BE2C (cell line): ENCODE measurements at regions not wholly inside any gene's neighbourhood (a gene's known extent, or its start where the extent isn't known, plus 50 kb on each side); places are given as distances from the start of the nearest gene placed in this dataset.

ENCODE experiments used
- DNase-seq: peaks from one replicate; pipeline ENCODE4 v3.0.0-alpha.2; 2020
- H3K27me3 ChIP-seq: fragments of 250-450 bp; sonication (Bioruptor Pico); 2 replicates; pipeline ENCODE4 v1.5.1; 2020; ENCODE audit warnings: mild to moderate bottlenecking
- H3K36me3 ChIP-seq: fragments of 250-450 bp; sonication (Bioruptor Pico); 2 replicates; pipeline ENCODE4 v1.5.1; 2020; ENCODE audit warnings: mild to moderate bottlenecking
- H3K4me1 ChIP-seq: fragments of 250-450 bp; sonication (Bioruptor Pico); 2 replicates; pipeline ENCODE4 v1.5.1; 2020
- H3K4me3 ChIP-seq: 2 replicates; pipeline ENCODE4 v1.5.1; 2011; ENCODE audit warnings: low read depth, low read length
- H3K9me3 ChIP-seq: fragments of 250-450 bp; sonication (Bioruptor Pico); 2 replicates; pipeline ENCODE4 v1.5.1; 2020
- TF ChIP-seq, protein P1 (sequence below): IDR thresholded peaks from 2 replicates; pipeline ENCODE4 v1.5.1; 2012; ENCODE audit warnings: mild to moderate bottlenecking, low read depth, low read length

GRCh38 chr6:167671977-167672687 lies 154.6 kb upstream of the AFDN start:
- no peaks in the 10 kb centered on the region for H3K4me1 ChIP-seq
- H3K27me3 ChIP-seq: peaks cover 3% of the 10 kb centered on the region
- peaks cover 7% of the 10 kb centered on the region; the same call in 1 of the 2 replicates for H3K9me3 ChIP-seq
- no peak for DNase-seq
- TF ChIP-seq, protein P1, sequence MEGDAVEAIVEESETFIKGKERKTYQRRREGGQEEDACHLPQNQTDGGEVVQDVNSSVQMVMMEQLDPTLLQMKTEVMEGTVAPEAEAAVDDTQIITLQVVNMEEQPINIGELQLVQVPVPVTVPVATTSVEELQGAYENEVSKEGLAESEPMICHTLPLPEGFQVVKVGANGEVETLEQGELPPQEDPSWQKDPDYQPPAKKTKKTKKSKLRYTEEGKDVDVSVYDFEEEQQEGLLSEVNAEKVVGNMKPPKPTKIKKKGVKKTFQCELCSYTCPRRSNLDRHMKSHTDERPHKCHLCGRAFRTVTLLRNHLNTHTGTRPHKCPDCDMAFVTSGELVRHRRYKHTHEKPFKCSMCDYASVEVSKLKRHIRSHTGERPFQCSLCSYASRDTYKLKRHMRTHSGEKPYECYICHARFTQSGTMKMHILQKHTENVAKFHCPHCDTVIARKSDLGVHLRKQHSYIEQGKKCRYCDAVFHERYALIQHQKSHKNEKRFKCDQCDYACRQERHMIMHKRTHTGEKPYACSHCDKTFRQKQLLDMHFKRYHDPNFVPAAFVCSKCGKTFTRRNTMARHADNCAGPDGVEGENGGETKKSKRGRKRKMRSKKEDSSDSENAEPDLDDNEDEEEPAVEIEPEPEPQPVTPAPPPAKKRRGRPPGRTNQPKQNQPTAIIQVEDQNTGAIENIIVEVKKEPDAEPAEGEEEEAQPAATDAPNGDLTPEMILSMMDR: no peak
- H3K4me3 ChIP-seq: no peak overlapping the region
- no peaks in the 10 kb centered on the region for H3K36me3 ChIP-seq

DNA sequence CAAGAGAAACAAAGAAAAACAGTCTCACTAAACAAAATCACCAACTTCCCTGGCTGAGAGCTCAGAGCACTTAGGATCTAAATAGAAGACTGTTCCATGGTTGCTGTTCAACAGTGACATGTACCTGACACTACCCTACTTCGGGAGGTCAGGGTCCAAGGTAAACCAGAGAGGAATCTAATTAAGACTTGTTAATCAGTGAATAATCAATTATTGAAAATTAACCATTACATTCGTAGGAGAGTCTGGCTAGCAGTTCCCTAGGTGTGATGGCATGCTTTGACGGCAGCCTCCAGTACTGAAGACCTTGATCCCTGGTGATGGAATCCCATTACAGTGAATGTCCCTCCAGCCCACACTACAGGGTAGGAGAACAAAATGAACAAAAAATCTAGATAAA lies 154.0 kb upstream of the AFDN start:
- peaks cover 7% of the 10 kb centered on the region; the same call in 1 of the 2 replicates for H3K9me3 ChIP-seq
- no peak for DNase-seq
- no peak overlapping the region for H3K4me3 ChIP-seq

GRCh38 chr6:167673946-167674345 lies 152.8 kb upstream of the AFDN start:
- Histone ChIP-seq H3K4me1 (no peaks in the 10 kb centered on the region), H3K4me3 (no peak overlapping the region), H3K36me3 (no peaks in the 10 kb centered on the region), H3K9me3 (peaks cover 7% of the 10 kb centered on the region; the same call in 1 of the 2 replicates), H3K27me3 (peaks cover 21% of the 10 kb centered on the region)
- no peak for DNase-seq
- TF ChIP-seq, protein P1: no peak

More for the DNA sequence above, 154.0 kb upstream of the AFDN start:
- H3K4me1 ChIP-seq: no peaks in the 10 kb centered on the region
- H3K36me3 ChIP-seq: no peaks in the 10 kb centered on the region
- H3K27me3 ChIP-seq: peaks cover 9% of the 10 kb centered on the region
- TF ChIP-seq, protein P1: no peak

DNA sequence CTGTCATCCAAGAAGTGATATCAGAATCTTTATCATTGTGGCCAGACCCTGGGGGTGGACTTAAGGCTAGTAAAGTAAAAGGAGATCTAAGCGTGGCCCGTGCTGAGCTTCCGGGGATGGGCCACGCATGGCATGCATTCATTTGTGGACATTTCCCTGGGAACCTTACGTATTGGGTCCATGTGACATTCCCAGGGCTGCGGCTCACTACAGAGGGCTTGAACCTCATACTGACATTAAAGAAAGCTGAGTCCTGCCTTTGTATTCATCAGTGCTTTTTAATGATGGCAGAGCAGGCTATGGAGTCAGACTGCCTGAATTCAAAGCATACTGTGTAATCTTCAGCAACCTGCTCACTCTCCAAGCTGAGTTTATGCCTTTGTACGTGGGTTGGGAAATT lies 152.2 kb upstream of the AFDN start:
- peaks cover 7% of the 10 kb centered on the region; the same call in 1 of the 2 replicates for H3K9me3 ChIP-seq
- no peaks in the 10 kb centered on the region for H3K36me3 ChIP-seq
- no peak for DNase-seq
- peaks cover 26% of the 10 kb centered on the region for H3K27me3 ChIP-seq
- H3K4me3 ChIP-seq: no peak overlapping the region
- H3K4me1 ChIP-seq: no peaks in the 10 kb centered on the region
- TF ChIP-seq, protein P1: no peak

GRCh38 chr6:167676000-167676665 lies 150.6 kb upstream of the AFDN start:
- peaks cover 5% of the 10 kb centered on the region; the same call in 1 of the 2 replicates for H3K9me3 ChIP-seq
- H3K36me3 ChIP-seq: no peaks in the 10 kb centered on the region
- TF ChIP-seq, protein P1: no peak

More at GRCh38 chr6:167676000-167676665, 150.6 kb upstream of the AFDN start:
- DNase-seq: no peak
- no peak overlapping the region for H3K4me3 ChIP-seq
- no peaks in the 10 kb centered on the region for H3K4me1 ChIP-seq
- H3K27me3 ChIP-seq: peaks cover 35% of the 10 kb centered on the region
